ENCODE measurements at regions not wholly inside any gene's neighbourhood (a gene's known extent, or its start where the extent isn't known, plus 50 kb on each side); places are given as distances from the start of the nearest gene placed in this dataset.

DNA sequence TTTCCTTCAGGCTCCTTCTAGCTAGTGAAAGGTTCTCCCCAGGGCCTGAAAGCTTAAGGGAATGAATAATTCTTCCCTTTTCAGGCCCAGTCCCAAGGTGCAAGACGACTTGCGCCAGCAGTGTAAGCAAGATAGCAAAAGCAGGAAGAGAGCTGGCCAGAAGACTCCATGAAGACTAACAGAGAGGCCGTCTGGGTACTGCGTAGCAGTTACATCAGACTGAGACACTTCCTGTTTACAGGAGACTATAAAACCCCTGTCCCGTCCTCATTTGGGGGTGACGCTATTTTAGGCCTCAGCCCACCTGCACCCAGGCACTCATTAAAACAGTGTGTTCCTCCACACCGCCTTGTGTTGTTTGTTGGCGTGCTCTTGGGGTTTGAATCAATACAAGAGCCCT lies 90.7 kb upstream of the MOCS2 start:
- no peaks in the 10 kb centered on the region for H3K27me3 ChIP-seq (replicated peaks; ENCODE audit: insufficient read depth, low read depth, low read length, poor library complexity)

DNA sequence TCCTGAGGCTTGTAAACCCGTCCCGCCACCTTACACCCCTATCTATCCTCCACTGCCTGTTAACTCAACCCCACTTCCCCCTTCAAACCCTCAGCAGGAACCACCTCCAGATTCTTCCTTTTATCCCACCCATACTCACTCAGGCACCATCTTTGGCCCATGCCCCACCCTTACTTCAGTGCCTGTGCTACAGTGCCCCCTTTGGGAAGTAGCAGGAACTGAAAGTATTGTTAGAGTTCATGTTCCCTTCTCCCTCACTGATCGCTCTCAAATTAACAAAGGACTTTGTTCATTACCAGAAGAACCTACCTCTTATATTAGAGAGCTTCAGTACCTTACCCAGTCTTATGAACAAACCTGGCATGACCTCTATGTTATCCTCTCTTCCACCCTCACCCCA lies 92.2 kb upstream of the MOCS2 start:
- DNase-seq (ENCODE audit: low spot score) = peak; percentile 19
- Histone ChIP-seq H3K36me3 (ENCODE audit: insufficient read depth, low read length, poor library complexity, severe bottlenecking) (no peaks in the 10 kb centered on the region), H3K9me3 (ENCODE audit: low read depth, low read length, poor library complexity, severe bottlenecking) (no peaks in the 10 kb centered on the region), H3K27ac (ENCODE audit: low read depth, low read length, poor library complexity, severe bottlenecking) (no peak overlapping the region), H3K4me1 (ENCODE audit: insufficient read depth, low read length, poor library complexity, severe bottlenecking) (no peaks in the 10 kb centered on the region), H3K27me3 (replicated peaks; ENCODE audit: insufficient read depth, low read depth, low read length, poor library complexity) (no peaks in the 10 kb centered on the region), H3K4me3 (ENCODE audit: low read depth, low read length, poor library complexity, severe bottlenecking) (no peak overlapping the region)
- POLR2A ChIA-PET (ENCODE audit: low non-redundant PET) = no interaction called here
- CTCF ChIA-PET = no interaction called here
- TF ChIP-seq, protein P1, sequence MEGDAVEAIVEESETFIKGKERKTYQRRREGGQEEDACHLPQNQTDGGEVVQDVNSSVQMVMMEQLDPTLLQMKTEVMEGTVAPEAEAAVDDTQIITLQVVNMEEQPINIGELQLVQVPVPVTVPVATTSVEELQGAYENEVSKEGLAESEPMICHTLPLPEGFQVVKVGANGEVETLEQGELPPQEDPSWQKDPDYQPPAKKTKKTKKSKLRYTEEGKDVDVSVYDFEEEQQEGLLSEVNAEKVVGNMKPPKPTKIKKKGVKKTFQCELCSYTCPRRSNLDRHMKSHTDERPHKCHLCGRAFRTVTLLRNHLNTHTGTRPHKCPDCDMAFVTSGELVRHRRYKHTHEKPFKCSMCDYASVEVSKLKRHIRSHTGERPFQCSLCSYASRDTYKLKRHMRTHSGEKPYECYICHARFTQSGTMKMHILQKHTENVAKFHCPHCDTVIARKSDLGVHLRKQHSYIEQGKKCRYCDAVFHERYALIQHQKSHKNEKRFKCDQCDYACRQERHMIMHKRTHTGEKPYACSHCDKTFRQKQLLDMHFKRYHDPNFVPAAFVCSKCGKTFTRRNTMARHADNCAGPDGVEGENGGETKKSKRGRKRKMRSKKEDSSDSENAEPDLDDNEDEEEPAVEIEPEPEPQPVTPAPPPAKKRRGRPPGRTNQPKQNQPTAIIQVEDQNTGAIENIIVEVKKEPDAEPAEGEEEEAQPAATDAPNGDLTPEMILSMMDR (conservative IDR thresholded peaks at IDR 0.05; ENCODE audit: low read depth, low read length) = peak; percentile 54
- no peak for TF ChIP-seq EZH2 (IDR thresholded peaks at IDR 0.05; ENCODE audit: borderline replicate concordance, low read depth, low read length, poor library complexity, severe bottlenecking)
- intact Hi-C loops (cut with micrococcal nuclease; ENCODE audit: unreplicated experiment) = no loop called here
- BruUV-seq (replicated peaks) = no TSS peak

More for the DNA sequence above, 90.7 kb upstream of the MOCS2 start:
- intact Hi-C loops (cut with micrococcal nuclease; ENCODE audit: unreplicated experiment) = no loop called here
- BruUV-seq (replicated peaks) = no TSS peak
- no peaks in the 10 kb centered on the region for H3K36me3 ChIP-seq (ENCODE audit: insufficient read depth, low read length, poor library complexity, severe bottlenecking)
- DNase-seq (ENCODE audit: low spot score) = no peak
- no peaks in the 10 kb centered on the region for H3K9me3 ChIP-seq (ENCODE audit: low read depth, low read length, poor library complexity, severe bottlenecking)
- TF ChIP-seq, protein P1 (conservative IDR thresholded peaks at IDR 0.05; ENCODE audit: low read depth, low read length) = no peak
- TF ChIP-seq EZH2 (IDR thresholded peaks at IDR 0.05; ENCODE audit: borderline replicate concordance, low read depth, low read length, poor library complexity, severe bottlenecking) = no peak
- no peaks in the 10 kb centered on the region for H3K4me1 ChIP-seq (ENCODE audit: insufficient read depth, low read length, poor library complexity, severe bottlenecking)
- CTCF ChIA-PET = no interaction called here
- no peak overlapping the region for H3K27ac ChIP-seq (ENCODE audit: low read depth, low read length, poor library complexity, severe bottlenecking)
- H3K4me3 ChIP-seq (ENCODE audit: low read depth, low read length, poor library complexity, severe bottlenecking) = no peak overlapping the region
- POLR2A ChIA-PET (ENCODE audit: low non-redundant PET) = no interaction called here

DNA sequence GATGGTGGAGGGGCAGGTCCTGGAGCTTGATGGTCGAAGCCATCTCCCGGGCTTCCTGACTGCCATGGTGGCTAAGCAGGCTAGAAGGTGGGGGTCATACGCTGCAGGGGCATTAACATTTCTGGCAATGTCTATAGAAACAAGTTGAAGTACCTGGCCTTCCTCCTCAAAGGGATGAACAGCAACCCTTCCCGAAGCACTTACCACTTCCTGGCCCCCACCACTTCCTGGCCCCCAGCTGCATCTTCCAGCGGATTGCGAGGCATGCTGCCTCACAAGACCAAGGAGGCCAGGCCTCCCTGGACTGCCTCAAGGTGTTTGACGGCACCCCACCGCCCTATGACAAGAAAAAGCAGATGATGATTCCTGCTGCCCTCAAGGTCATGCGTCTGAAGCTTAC lies 97.0 kb upstream of the MOCS2 start:
- intact Hi-C loops (cut with micrococcal nuclease; ENCODE audit: unreplicated experiment) = no loop called here
- TF ChIP-seq, protein P1 (conservative IDR thresholded peaks at IDR 0.05; ENCODE audit: low read depth, low read length) = no peak
- TF ChIP-seq EZH2 (IDR thresholded peaks at IDR 0.05; ENCODE audit: borderline replicate concordance, low read depth, low read length, poor library complexity, severe bottlenecking) = no peak
- BruUV-seq (replicated peaks) = no TSS peak

More for the DNA sequence above, 97.0 kb upstream of the MOCS2 start:
- H3K4me3 ChIP-seq (ENCODE audit: low read depth, low read length, poor library complexity, severe bottlenecking) = no peak overlapping the region
- POLR2A ChIA-PET (ENCODE audit: low non-redundant PET) = no interaction called here
- no peaks in the 10 kb centered on the region for H3K36me3 ChIP-seq (ENCODE audit: insufficient read depth, low read length, poor library complexity, severe bottlenecking)
- CTCF ChIA-PET = no interaction called here
- DNase-seq (ENCODE audit: low spot score) = no peak
- H3K9me3 ChIP-seq (ENCODE audit: low read depth, low read length, poor library complexity, severe bottlenecking) = no peaks in the 10 kb centered on the region
- H3K4me1 ChIP-seq (ENCODE audit: insufficient read depth, low read length, poor library complexity, severe bottlenecking) = no peaks in the 10 kb centered on the region
- H3K27me3 ChIP-seq (replicated peaks; ENCODE audit: insufficient read depth, low read depth, low read length, poor library complexity) = no peaks in the 10 kb centered on the region
- no peak overlapping the region for H3K27ac ChIP-seq (ENCODE audit: low read depth, low read length, poor library complexity, severe bottlenecking)
